Hematopoietic multipotent progenitor cell treated with erythropoietin and hydrocortisone succinate and interleukin-3 and kit ligand, for 17 days (in vitro differentiated cells): ENCODE measurements at regions not wholly inside any gene's neighbourhood (a gene's known extent, or its start where the extent isn't known, plus 50 kb on each side); places are given as distances from the start of the nearest gene placed in this dataset.

ENCODE experiments used
- DNase-seq: peaks from one replicate; pipeline ENCODE4 v3.0.0-alpha.2; 2015; ENCODE audit warnings: low spot score

- DNase-seq: no peak
Observed at GRCh38 chr9:89793551-89793950, 188.7 kb downstream of the GADD45G start.

- no peak for DNase-seq
Observed at GRCh38 chr9:89794918-89795317, 190.1 kb downstream of the GADD45G start.

- no peak for DNase-seq
Observed at GRCh38 chr9:89795538-89796195, 190.9 kb downstream of the GADD45G start.

- DNase-seq: no peak
Observed at GRCh38 chr9:89796606-89797005, 191.8 kb downstream of the GADD45G start.

- DNase-seq: no peak
Observed at GRCh38 chr9:89797255-89797654, 192.4 kb downstream of the GADD45G start.

- no peak for DNase-seq
Observed at GRCh38 chr9:89797937-89798455, 193.2 kb downstream of the GADD45G start.

GRCh38 chr9:89798547-89799120, 193.8 kb downstream of the GADD45G start:
- no peak for DNase-seq

GRCh38 chr9:89799221-89799620, 194.4 kb downstream of the GADD45G start:
- no peak for DNase-seq

GRCh38 chr9:89799766-89800165, 195.0 kb downstream of the GADD45G start:
- DNase-seq: no peak

- no peak for DNase-seq
Observed at GRCh38 chr9:89801341-89801740, 196.5 kb downstream of the GADD45G start.

GRCh38 chr9:89801742-89802670, 197.2 kb downstream of the GADD45G start:
- no peak for DNase-seq

GRCh38 chr9:89802781-89803355, 198.1 kb downstream of the GADD45G start:
- no peak for DNase-seq

- no peak for DNase-seq
Observed at GRCh38 chr9:89803403-89803802, 198.6 kb downstream of the GADD45G start.

- DNase-seq: no peak
Observed at GRCh38 chr9:89804766-89805531, 200.1 kb downstream of the GADD45G start.

GRCh38 chr9:89805571-89806292, 200.9 kb downstream of the GADD45G start:
- no peak for DNase-seq

- no peak for DNase-seq
Observed at GRCh38 chr9:89806371-89807100, 201.7 kb downstream of the GADD45G start.

GRCh38 chr9:89807101-89807395, 202.2 kb downstream of the GADD45G start:
- DNase-seq: no peak

GRCh38 chr9:89807682-89808075, 202.9 kb downstream of the GADD45G start:
- DNase-seq: no peak

- DNase-seq: no peak
Observed at GRCh38 chr9:89808076-89808755, 203.4 kb downstream of the GADD45G start.

GRCh38 chr9:89808756-89809181, 204.0 kb downstream of the GADD45G start:
- no peak for DNase-seq
